Central memory CD8-positive, alpha-beta T cell (primary cell): ENCODE measurements at regions not wholly inside any gene's neighbourhood (a gene's known extent, or its start where the extent isn't known, plus 50 kb on each side); places are given as distances from the start of the nearest gene placed in this dataset.

ENCODE experiments used
- ATAC-seq: fragments of 150-1000 bp; cut with Tn5 transposase; replicated peaks from 2 replicates; pipeline ENCODE4 v1.10.0; 2022; ENCODE audit warnings: mild to moderate bottlenecking, moderate FRiP score, moderate number of reproducible peaks; ENCODE audit not compliant: poor library complexity, severe bottlenecking; ENCODE audit errors: extremely low read depth
- DNase-seq, 2 donors: peaks; one replicate each; pipeline ENCODE4 v3.0.0; 2021; ENCODE audit warnings: low spot score in 2 of 2
- H3K27ac Mint-ChIP-seq: one replicate; pipeline ENCODE4 v1.8.0; 2022; ENCODE audit warnings: low read depth, mild to moderate bottlenecking, moderate library complexity, mixed read lengths
- H3K27me3 Mint-ChIP-seq: one replicate; pipeline ENCODE4 v1.8.0; 2022; ENCODE audit warnings: mixed read lengths
- H3K36me3 Mint-ChIP-seq: one replicate; pipeline ENCODE4 v1.8.0; 2022; ENCODE audit warnings: mild to moderate bottlenecking, moderate library complexity, mixed read lengths; ENCODE audit not compliant: insufficient read depth
- H3K4me1 Mint-ChIP-seq: one replicate; pipeline ENCODE4 v1.8.0; 2022; ENCODE audit warnings: mixed read lengths
- H3K4me3 Mint-ChIP-seq: one replicate; pipeline ENCODE4 v1.8.0; 2022; ENCODE audit warnings: mild to moderate bottlenecking, moderate library complexity, mixed read lengths
- H3K9me3 Mint-ChIP-seq: one replicate; pipeline ENCODE4 v1.8.0; 2022; ENCODE audit warnings: mixed read lengths

GRCh38 chr18:33924576-33924975 lies 300.1 kb downstream of the NOL4 start:
- Mint-ChIP-seq H3K4me1 (no peaks in the 10 kb centered on the region), H3K36me3 (peaks cover 2% of the 10 kb centered on the region), H3K9me3 (peaks cover 24% of the 10 kb centered on the region), H3K4me3 (no peak overlapping the region), H3K27ac (no peak overlapping the region), H3K27me3 (no peaks in the 10 kb centered on the region)
- no peak for ATAC-seq
- no peak for DNase-seq

GRCh38 chr18:33923980-33924379 lies 300.7 kb downstream of the NOL4 start:
- H3K4me3 Mint-ChIP-seq, result no peak overlapping the region
- H3K27me3 Mint-ChIP-seq, result no peaks in the 10 kb centered on the region
- H3K27ac Mint-ChIP-seq, result no peak overlapping the region
- peaks cover 19% of the 10 kb centered on the region for H3K9me3 Mint-ChIP-seq
- H3K36me3 Mint-ChIP-seq, result peaks cover 2% of the 10 kb centered on the region
- no peak for DNase-seq
- ATAC-seq, result no peak
- no peaks in the 10 kb centered on the region for H3K4me1 Mint-ChIP-seq

- Mint-ChIP-seq H3K27me3 (no peaks in the 10 kb centered on the region), H3K36me3 (no peaks in the 10 kb centered on the region), H3K4me3 (no peak overlapping the region), H3K27ac (no peak overlapping the region), H3K9me3 (peaks cover 30% of the 10 kb centered on the region), H3K4me1 (no peaks in the 10 kb centered on the region)
- ATAC-seq (no peak), DNase-seq (no peak)
These were observed 306.1 kb downstream of the NOL4 start for GRCh38 chr18:33918571-33918970.

- Mint-ChIP-seq H3K9me3 (peaks cover 38% of the 10 kb centered on the region), H3K4me3 (no peak overlapping the region), H3K36me3 (no peaks in the 10 kb centered on the region), H3K27me3 (no peaks in the 10 kb centered on the region), H3K4me1 (no peaks in the 10 kb centered on the region), H3K27ac (no peak overlapping the region)
- DNase-seq (no peak), ATAC-seq (no peak)
These were observed 308.5 kb downstream of the NOL4 start for GRCh38 chr18:33916200-33916599.

- Mint-ChIP-seq H3K27me3 (no peaks in the 10 kb centered on the region), H3K9me3 (peaks cover 42% of the 10 kb centered on the region), H3K27ac (no peak overlapping the region), H3K4me1 (no peaks in the 10 kb centered on the region), H3K36me3 (no peaks in the 10 kb centered on the region), H3K4me3 (no peak overlapping the region)
- DNase-seq (no peak), ATAC-seq (no peak)
These were observed 310.3 kb downstream of the NOL4 start for GRCh38 chr18:33914399-33914798.

GRCh38 chr18:33906046-33906445 lies 318.7 kb downstream of the NOL4 start:
- H3K9me3 Mint-ChIP-seq, result peaks cover 23% of the 10 kb centered on the region
- no peaks in the 10 kb centered on the region for H3K36me3 Mint-ChIP-seq
- ATAC-seq (no peak), DNase-seq (no peak)
- H3K4me1 Mint-ChIP-seq, result no peaks in the 10 kb centered on the region
- no peak overlapping the region for H3K4me3 Mint-ChIP-seq
- no peaks in the 10 kb centered on the region for H3K27me3 Mint-ChIP-seq
- no peak overlapping the region for H3K27ac Mint-ChIP-seq

- Mint-ChIP-seq H3K9me3 (peaks cover 17% of the 10 kb centered on the region), H3K27me3 (no peaks in the 10 kb centered on the region), H3K27ac (no peak overlapping the region), H3K4me3 (no peak overlapping the region), H3K36me3 (no peaks in the 10 kb centered on the region), H3K4me1 (no peaks in the 10 kb centered on the region)
- ATAC-seq, result no peak
- DNase-seq, result no peak
These were observed 322.7 kb downstream of the NOL4 start for GRCh38 chr18:33901894-33902512.

GRCh38 chr18:33900638-33901037 lies 322.6 kb downstream of the ASXL3 start:
- H3K4me1 Mint-ChIP-seq, result no peaks in the 10 kb centered on the region
- ATAC-seq (no peak), DNase-seq (no peak)
- H3K27me3 Mint-ChIP-seq, result no peaks in the 10 kb centered on the region
- peaks cover 21% of the 10 kb centered on the region for H3K9me3 Mint-ChIP-seq
- H3K4me3 Mint-ChIP-seq, result no peak overlapping the region
- H3K36me3 Mint-ChIP-seq, result no peaks in the 10 kb centered on the region
- no peak overlapping the region for H3K27ac Mint-ChIP-seq

GRCh38 chr18:33898427-33898826 lies 320.4 kb downstream of the ASXL3 start:
- Mint-ChIP-seq H3K36me3 (no peaks in the 10 kb centered on the region), H3K9me3 (peaks cover 17% of the 10 kb centered on the region), H3K4me1 (no peaks in the 10 kb centered on the region), H3K27me3 (no peaks in the 10 kb centered on the region), H3K4me3 (no peak overlapping the region), H3K27ac (no peak overlapping the region)
- no peak for ATAC-seq
- DNase-seq, result no peak

GRCh38 chr18:33878213-33878612 lies 300.2 kb downstream of the ASXL3 start:
- ATAC-seq, result no peak
- Mint-ChIP-seq H3K36me3 (no peaks in the 10 kb centered on the region), H3K27me3 (no peaks in the 10 kb centered on the region), H3K27ac (no peak overlapping the region), H3K4me1 (no peaks in the 10 kb centered on the region), H3K9me3 (peaks cover 13% of the 10 kb centered on the region), H3K4me3 (no peak overlapping the region)
- no peak for DNase-seq

GRCh38 chr18:33875029-33875565 lies 297.1 kb downstream of the ASXL3 start:
- DNase-seq (no peak), ATAC-seq (no peak)
- no peak overlapping the region for H3K4me3 Mint-ChIP-seq
- peaks cover 11% of the 10 kb centered on the region for H3K9me3 Mint-ChIP-seq
- H3K27me3 Mint-ChIP-seq, result no peaks in the 10 kb centered on the region
- no peaks in the 10 kb centered on the region for H3K36me3 Mint-ChIP-seq
- H3K4me1 Mint-ChIP-seq, result no peaks in the 10 kb centered on the region
- H3K27ac Mint-ChIP-seq, result no peak overlapping the region

GRCh38 chr18:33873112-33873511 lies 295.1 kb downstream of the ASXL3 start:
- Mint-ChIP-seq H3K27ac (no peak overlapping the region), H3K9me3 (peaks cover 11% of the 10 kb centered on the region), H3K4me3 (no peak overlapping the region), H3K4me1 (no peaks in the 10 kb centered on the region), H3K27me3 (no peaks in the 10 kb centered on the region), H3K36me3 (no peaks in the 10 kb centered on the region)
- DNase-seq (no peak), ATAC-seq (no peak)

- Mint-ChIP-seq H3K9me3 (peaks cover 7% of the 10 kb centered on the region), H3K27ac (no peak overlapping the region), H3K4me1 (no peaks in the 10 kb centered on the region), H3K27me3 (no peaks in the 10 kb centered on the region), H3K36me3 (no peaks in the 10 kb centered on the region), H3K4me3 (no peak overlapping the region)
- DNase-seq (no peak), ATAC-seq (no peak)
These were observed 293.5 kb downstream of the ASXL3 start for GRCh38 chr18:33871363-33872025.
